ENCODE measurements at regions not wholly inside any gene's neighbourhood (a gene's known extent, or its start where the extent isn't known, plus 50 kb on each side); places are given as distances from the start of the nearest gene placed in this dataset.

GRCh38 chr2:11907190-11907589, 160.8 kb downstream of the LPIN1 start:
- no peak for DNase-seq (ENCODE audit: low read depth)
- no peak for TF ChIP-seq CTCF (conservative IDR thresholded peaks at IDR 0.05; ENCODE audit: low read depth, low read length)
- H3K4me3 ChIP-seq (ENCODE audit: low read length) = no peak overlapping the region

GRCh38 chr2:11910971-11911370, 164.5 kb downstream of the LPIN1 start:
- no peak overlapping the region for H3K4me3 ChIP-seq (ENCODE audit: low read length)
- TF ChIP-seq CTCF (conservative IDR thresholded peaks at IDR 0.05; ENCODE audit: low read depth, low read length) = no peak
- no peak for DNase-seq (ENCODE audit: low read depth)

- H3K4me3 ChIP-seq (ENCODE audit: low read length) = no peak overlapping the region
- DNase-seq (ENCODE audit: low read depth) = no peak
- TF ChIP-seq CTCF (conservative IDR thresholded peaks at IDR 0.05; ENCODE audit: low read depth, low read length) = no peak
These were observed 166.5 kb downstream of the LPIN1 start for GRCh38 chr2:11912980-11913379.

GRCh38 chr2:11914455-11914854, 168.0 kb downstream of the LPIN1 start:
- peak; percentile 56 for DNase-seq (ENCODE audit: low read depth)
- H3K4me3 ChIP-seq (ENCODE audit: low read length) = no peak overlapping the region
- TF ChIP-seq CTCF (conservative IDR thresholded peaks at IDR 0.05; ENCODE audit: low read depth, low read length) = no peak

GRCh38 chr2:11915650-11916049, 169.2 kb downstream of the LPIN1 start:
- TF ChIP-seq CTCF (conservative IDR thresholded peaks at IDR 0.05; ENCODE audit: low read depth, low read length) = no peak
- DNase-seq (ENCODE audit: low read depth) = no peak

GRCh38 chr2:11919953-11920352, 173.5 kb downstream of the LPIN1 start:
- no peak overlapping the region for H3K4me3 ChIP-seq (ENCODE audit: low read length)
- no peak for TF ChIP-seq CTCF (conservative IDR thresholded peaks at IDR 0.05; ENCODE audit: low read depth, low read length)
- DNase-seq (ENCODE audit: low read depth) = no peak

More at GRCh38 chr2:11915650-11916049, 169.2 kb downstream of the LPIN1 start:
- H3K4me3 ChIP-seq (ENCODE audit: low read length) = no peak overlapping the region

- TF ChIP-seq CTCF (conservative IDR thresholded peaks at IDR 0.05; ENCODE audit: low read depth, low read length) = no peak
- H3K4me3 ChIP-seq (ENCODE audit: low read length) = no peak overlapping the region
- DNase-seq (ENCODE audit: low read depth) = no peak
These were observed 174.7 kb downstream of the LPIN1 start for GRCh38 chr2:11920993-11921583.
